ENCODE measurements at regions not wholly inside any gene's neighbourhood (a gene's known extent, or its start where the extent isn't known, plus 50 kb on each side); places are given as distances from the start of the nearest gene placed in this dataset.

DNA sequence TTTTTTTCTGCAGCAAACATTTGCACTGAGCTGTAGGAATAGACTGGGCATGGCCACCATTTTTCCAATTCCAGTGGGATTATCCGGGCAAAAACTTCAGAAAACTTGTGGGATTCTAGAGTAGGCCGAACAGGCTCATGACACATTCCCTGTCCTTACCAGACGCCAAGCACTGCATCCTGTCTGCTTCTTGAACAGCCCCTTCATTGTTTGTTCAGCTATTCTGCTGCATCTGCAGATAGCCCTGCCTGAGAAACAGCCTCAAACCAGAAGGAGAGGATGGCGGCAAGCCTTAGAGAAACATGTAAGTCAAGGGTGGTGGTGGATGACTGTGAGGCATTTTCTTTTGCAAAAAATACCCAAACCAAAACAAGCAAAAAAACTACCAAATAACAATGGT is 111.8 kb upstream of the NTRK2 start:
- TF ChIP-seq, protein P1, sequence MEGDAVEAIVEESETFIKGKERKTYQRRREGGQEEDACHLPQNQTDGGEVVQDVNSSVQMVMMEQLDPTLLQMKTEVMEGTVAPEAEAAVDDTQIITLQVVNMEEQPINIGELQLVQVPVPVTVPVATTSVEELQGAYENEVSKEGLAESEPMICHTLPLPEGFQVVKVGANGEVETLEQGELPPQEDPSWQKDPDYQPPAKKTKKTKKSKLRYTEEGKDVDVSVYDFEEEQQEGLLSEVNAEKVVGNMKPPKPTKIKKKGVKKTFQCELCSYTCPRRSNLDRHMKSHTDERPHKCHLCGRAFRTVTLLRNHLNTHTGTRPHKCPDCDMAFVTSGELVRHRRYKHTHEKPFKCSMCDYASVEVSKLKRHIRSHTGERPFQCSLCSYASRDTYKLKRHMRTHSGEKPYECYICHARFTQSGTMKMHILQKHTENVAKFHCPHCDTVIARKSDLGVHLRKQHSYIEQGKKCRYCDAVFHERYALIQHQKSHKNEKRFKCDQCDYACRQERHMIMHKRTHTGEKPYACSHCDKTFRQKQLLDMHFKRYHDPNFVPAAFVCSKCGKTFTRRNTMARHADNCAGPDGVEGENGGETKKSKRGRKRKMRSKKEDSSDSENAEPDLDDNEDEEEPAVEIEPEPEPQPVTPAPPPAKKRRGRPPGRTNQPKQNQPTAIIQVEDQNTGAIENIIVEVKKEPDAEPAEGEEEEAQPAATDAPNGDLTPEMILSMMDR (IDR thresholded peaks at IDR 0.05), result no peak
- TF ChIP-seq POLR2A (IDR thresholded peaks at IDR 0.05; ENCODE audit: low read depth) (no peak), POLR2AphosphoS5 (IDR thresholded peaks at IDR 0.05) (no peak), EP300 (IDR thresholded peaks at IDR 0.05) (no peak)

Data from esophagus muscularis mucosa (tissue), 4 donors.